ENCODE measurements at regions not wholly inside any gene's neighbourhood (a gene's known extent, or its start where the extent isn't known, plus 50 kb on each side); places are given as distances from the start of the nearest gene placed in this dataset.

GRCh38 chr2:67567886-67568285 lies 170.8 kb downstream of the ETAA1 start:
- TF ChIP-seq CTCF (IDR thresholded peaks at IDR 0.05) (no peak), POLR2A (IDR thresholded peaks at IDR 0.05) (no peak)
